SK-N-SH (cell line): ENCODE measurements at regions not wholly inside any gene's neighbourhood (a gene's known extent, or its start where the extent isn't known, plus 50 kb on each side); places are given as distances from the start of the nearest gene placed in this dataset.

Experiments used
- CTCF ChIA-PET: fragments of 300-600, 350-600 bp; formaldehyde crosslinking; extraction: SDS; loops from one replicate; lab custom pipeline; 2021; lab: Yijun Ruan, JAX
- POLR2A ChIA-PET: fragments of 350-600 bp; sonication (Branson Sonifier 250); formaldehyde crosslinking; extraction: SDS; loops from one replicate; lab custom pipeline; 2020; ENCODE audit warnings: antibody characterized with exemption, inconsistent platforms; lab: Yijun Ruan, JAX
- DNase-seq: peaks from one replicate; pipeline ENCODE4 v3.0.0; 2012
- H2AFZ ChIP-seq: fragments of 200-600 bp; sonication (generic); 2 replicates; pipeline ENCODE4 v1.8.1; 2016; ENCODE audit warnings: antibody characterized with exemption, mild to moderate bottlenecking, low read depth
- H3F3A ChIP-seq: fragments of 200-600 bp; sonication (generic); replicated peaks from 2 replicates; pipeline ENCODE3; 2016; ENCODE audit warnings: antibody characterized with exemption, mild to moderate bottlenecking; ENCODE audit not compliant: insufficient read depth
- H3K27ac ChIP-seq, 2 experiments: fragments of 200-500 bp in 1 of 2; fragments of 200-600 bp in 1 of 2; sonication (Bioruptor generic) in 1 of 2; sonication (generic), shearing (Covaris generic) in 1 of 2; 2 replicates each; pipeline versions ENCODE4 v1.5.1 to v1.6.1; 2014 to 2016; ENCODE audit warnings: low read depth in 2 of 2, inconsistent platforms in 1 of 2, low read length in 1 of 2, mild to moderate bottlenecking in 1 of 2, mixed read lengths in 1 of 2
- H3K27me3 ChIP-seq: fragments of 200-600 bp; sonication (generic), shearing (Covaris generic); 2 replicates; pipeline ENCODE4 v1.6.1; 2016; ENCODE audit warnings: mixed run types; ENCODE audit not compliant: insufficient read depth
- H3K36me3 ChIP-seq, 2 experiments: fragments of 200-500 bp in 1 of 2; fragments of 200-600 bp in 1 of 2; sonication (Bioruptor generic) in 1 of 2; sonication (generic) in 1 of 2; replicated peaks in 1 of 2; 2 replicates each; pipeline versions ENCODE3 to v1.5.1; 2014 to 2016; ENCODE audit warnings: low read length in 1 of 2, mild to moderate bottlenecking in 1 of 2; ENCODE audit not compliant: insufficient read depth in 2 of 2, control insufficient read depth in 1 of 2
- H3K4me1 ChIP-seq, 2 experiments: fragments of 200-500 bp in 1 of 2; fragments of 200-600 bp in 1 of 2; sonication (Bioruptor generic) in 1 of 2; sonication (generic), shearing (Covaris generic) in 1 of 2; 2 replicates each; pipeline versions ENCODE4 v1.5.1 to v1.6.1; 2014 to 2016; ENCODE audit warnings: low read depth in 1 of 2, low read length in 1 of 2, mixed run types in 1 of 2; ENCODE audit not compliant: insufficient read depth in 2 of 2, control insufficient read depth in 1 of 2
- H3K4me2 ChIP-seq: fragments of 200-600 bp; sonication (generic), shearing (Covaris generic); 2 replicates; pipeline ENCODE4 v1.6.1; 2017; ENCODE audit warnings: mixed run types
- H3K4me3 ChIP-seq, 2 experiments: fragments of 200-500 bp in 1 of 2; fragments of 200-600 bp in 1 of 2; sonication (Bioruptor generic) in 1 of 2; sonication (generic), shearing (Covaris generic) in 1 of 2; 2 replicates each; pipeline versions ENCODE4 v1.5.1 to v1.8.1; 2014 to 2016; ENCODE audit warnings: low read depth in 2 of 2, inconsistent platforms in 1 of 2, low read length in 1 of 2, mild to moderate bottlenecking in 1 of 2, mixed read lengths in 1 of 2, moderate library complexity in 1 of 2
- H3K79me2 ChIP-seq: fragments of 200-600 bp; sonication (generic); 2 replicates; pipeline ENCODE4 v1.8.1; 2017; ENCODE audit warnings: mild to moderate bottlenecking; ENCODE audit not compliant: insufficient read depth
- H3K9ac ChIP-seq: fragments of 200-600 bp; sonication (generic); 2 replicates; pipeline ENCODE4 v1.6.1; 2017; ENCODE audit warnings: mixed run types
- H3K9me2 ChIP-seq: fragments of 200-600 bp; sonication (generic); 2 replicates; pipeline ENCODE4 v1.6.1; 2017; ENCODE audit warnings: mixed run types
- H3K9me3 ChIP-seq: fragments of 200-600 bp; sonication (generic); 2 replicates; pipeline ENCODE4 v1.6.1; 2017; ENCODE audit warnings: mixed run types, mild to moderate bottlenecking, moderate library complexity
- H4K20me1 ChIP-seq: fragments of 200-600 bp; sonication (generic); 2 replicates; pipeline ENCODE4 v1.6.1; 2017; ENCODE audit warnings: mild to moderate bottlenecking, mixed run types; ENCODE audit not compliant: insufficient read depth
- CHD2 ChIP-seq: fragments of 150-350 bp; IDR thresholded peaks from 2 replicates; pipeline ENCODE4 v1.6.1; 2018; ENCODE audit warnings: low read length; ENCODE audit not compliant: partially characterized antibody
- ELF1 ChIP-seq: IDR thresholded peaks from 2 replicates; pipeline ENCODE4 v1.4.0; 2012
- EP300 ChIP-seq, 2 experiments: IDR thresholded peaks; 2 replicates each; pipeline versions ENCODE4 v1.4.0 to v1.6.1; 2012; ENCODE audit warnings: borderline replicate concordance in 1 of 2, low read depth in 1 of 2, low read length in 1 of 2
- EZH2phosphoT487 ChIP-seq: fragments of 200-600 bp; sonication (generic); IDR thresholded peaks from 2 replicates; pipeline ENCODE4 v1.6.1; 2017; ENCODE audit warnings: low read depth, mixed run types, mild to moderate bottlenecking, antibody characterized with exemption, moderate library complexity, borderline replicate concordance
- FOSL2 ChIP-seq: IDR thresholded peaks from 2 replicates; pipeline ENCODE4 v1.4.0; 2012; ENCODE audit warnings: low read depth, mild to moderate bottlenecking, moderate library complexity, borderline replicate concordance
- FOXJ3 ChIP-seq: sonication (generic); formaldehyde crosslinking; IDR thresholded peaks from 2 replicates; pipeline ENCODE4 v1.5.1; 2020; ENCODE audit warnings: mild to moderate bottlenecking, missing genetic modification reagents
- MAX ChIP-seq: IDR thresholded peaks from 2 replicates; pipeline ENCODE4 v1.4.0; 2012; ENCODE audit warnings: low read depth
- MEF2A ChIP-seq: IDR thresholded peaks from 2 replicates; pipeline ENCODE4 v1.4.0; 2012; ENCODE audit warnings: low read depth, borderline replicate concordance
- MXI1 ChIP-seq: IDR thresholded peaks from 2 replicates; pipeline ENCODE4 v1.6.1; 2012; ENCODE audit warnings: mild to moderate bottlenecking, low read depth, low read length, improper control_type of control experiment
- NRF1 ChIP-seq: IDR thresholded peaks from 2 replicates; pipeline ENCODE4 v1.6.1; 2012; ENCODE audit warnings: low read depth, mild to moderate bottlenecking, low read length
- PBX3 ChIP-seq: IDR thresholded peaks from 2 replicates; pipeline ENCODE4; 2012
- RCOR1 ChIP-seq: fragments of 150-350 bp; IDR thresholded peaks from 2 replicates; pipeline ENCODE4 v1.6.1; 2017; ENCODE audit warnings: antibody characterized with exemption, low read length
- RXRA ChIP-seq: IDR thresholded peaks from 2 replicates; pipeline ENCODE4 v1.4.0; 2012; ENCODE audit warnings: low read depth, mild to moderate bottlenecking, borderline replicate concordance
- SMC3 ChIP-seq: IDR thresholded peaks from 2 replicates; pipeline ENCODE4 v1.6.1; 2012; ENCODE audit warnings: low read depth, low read length, improper control_type of control experiment
- TAF1 ChIP-seq: IDR thresholded peaks from 2 replicates; pipeline ENCODE4 v1.6.1; 2012; ENCODE audit warnings: low read depth, mild to moderate bottlenecking, low read length, moderate library complexity, borderline replicate concordance
- TCF12 ChIP-seq: IDR thresholded peaks from 2 replicates; pipeline ENCODE4 v1.4.0; 2012
- TEAD4 ChIP-seq: IDR thresholded peaks from 2 replicates; pipeline ENCODE4 v1.4.0; 2012; ENCODE audit warnings: mild to moderate bottlenecking, borderline replicate concordance; ENCODE audit not compliant: insufficient read depth
- USF1 ChIP-seq: IDR thresholded peaks from 2 replicates; pipeline ENCODE4 v1.4.0; 2012; ENCODE audit warnings: low read depth, borderline replicate concordance
- USF2 ChIP-seq: fragments of 150-350 bp; IDR thresholded peaks from 2 replicates; pipeline ENCODE4 v1.6.1; 2017; ENCODE audit warnings: antibody characterized with exemption, low read length, low read depth, borderline replicate concordance
- YY1 ChIP-seq: IDR thresholded peaks from 2 replicates; pipeline ENCODE4 v1.4.0; 2012; ENCODE audit warnings: low read depth, mild to moderate bottlenecking
- WGBS: methylation state at CpG from one replicate; pipeline ENCODE4 v1.1.6; 2017; ENCODE audit warnings: low lambda C conversion rate; 5-methylcytosine and 5-hydroxymethylcytosine counted together

GRCh38 chr6:165791876-165792437, 128.9 kb upstream of the PDE10A start:
- no peaks in the 10 kb centered on the region for H3K36me3 ChIP-seq
- no peaks in the 10 kb centered on the region for H3K4me1 ChIP-seq
- WGBS = 50% methylated on average over 7 of the region's 24 CpGs
- H3K4me3 ChIP-seq = no peak overlapping the region
- POLR2A ChIA-PET = no interaction called here
- no peaks in the 10 kb centered on the region for H3K27me3 ChIP-seq
- H4K20me1 ChIP-seq = no peaks in the 10 kb centered on the region
- no peaks in the 10 kb centered on the region for H3K9me3 ChIP-seq
- no peaks in the 10 kb centered on the region for H3K79me2 ChIP-seq
- TF ChIP-seq ELF1 = no peak
- TF ChIP-seq MXI1 = no peak
- TF ChIP-seq EZH2phosphoT487 = no peak
- no peak for TF ChIP-seq USF1
- TF ChIP-seq MEF2A = no peak
- TF ChIP-seq RXRA = no peak
- TF ChIP-seq CHD2 = no peak
- TF ChIP-seq PBX3 = no peak
- TF ChIP-seq USF2 = no peak
- TF ChIP-seq YY1 = no peak
- TF ChIP-seq TAF1 = no peak
- TF ChIP-seq FOSL2 = no peak
- TF ChIP-seq TCF12 = no peak
- TF ChIP-seq TEAD4 = no peak
- no peak for TF ChIP-seq MAX
- TF ChIP-seq NRF1 = no peak
- TF ChIP-seq SMC3 = no peak
- TF ChIP-seq EP300 (IDR thresholded peaks at IDR 0.05; ENCODE audit: borderline replicate concordance in 1 of 2, low read depth in 1 of 2, low read length in 1 of 2) = no peak
- TF ChIP-seq FOXJ3 (CRISPR knock-in tag) = no peak
- TF ChIP-seq RCOR1 = no peak
- no peak overlapping the region for H3K9ac ChIP-seq
- H2AFZ ChIP-seq = no peak overlapping the region
- no peak overlapping the region for H3K27ac ChIP-seq
- no peak for DNase-seq
- H3K9me2 ChIP-seq = no peaks in the 10 kb centered on the region
- CTCF ChIA-PET = no interaction called here
- H3K4me2 ChIP-seq = no peak overlapping the region
- H3F3A ChIP-seq = no peaks in the 10 kb centered on the region
